ENCODE measurements at regions not wholly inside any gene's neighbourhood (a gene's known extent, or its start where the extent isn't known, plus 50 kb on each side); places are given as distances from the start of the nearest gene placed in this dataset.

GRCh38 chr9:32015795-32016194 lies 368.6 kb upstream of the ACO1 start:
- intact Hi-C loops (cut with DNase I): no loop called here
- TF ChIP-seq CTCF (IDR thresholded peaks at IDR 0.05): no peak
- DNase-seq (ENCODE audit: low spot score in 2 of 2): no peak
- no peaks in the 10 kb centered on the region for H3K9me3 ChIP-seq
- H3K4me3 ChIP-seq: no peak overlapping the region
- no peaks in the 10 kb centered on the region for H3K4me1 ChIP-seq
- no peaks in the 10 kb centered on the region for H3K27me3 ChIP-seq
- no peak overlapping the region for H3K27ac ChIP-seq
- no peaks in the 10 kb centered on the region for H3K36me3 ChIP-seq

- no peak overlapping the region for H3K27ac ChIP-seq
- no peak overlapping the region for H3K4me3 ChIP-seq
- no peaks in the 10 kb centered on the region for H3K36me3 ChIP-seq
- DNase-seq (ENCODE audit: low spot score in 2 of 2): no peak
- intact Hi-C loops (cut with DNase I): no loop called here
- no peak for TF ChIP-seq CTCF (IDR thresholded peaks at IDR 0.05)
- no peaks in the 10 kb centered on the region for H3K4me1 ChIP-seq
- H3K9me3 ChIP-seq: no peaks in the 10 kb centered on the region
- H3K27me3 ChIP-seq: no peaks in the 10 kb centered on the region
Observed at GRCh38 chr9:32045513-32045912, 338.9 kb upstream of the ACO1 start.

- no peak overlapping the region for H3K27ac ChIP-seq
- intact Hi-C loops (cut with DNase I): no loop called here
Observed at GRCh38 chr9:32067261-32067660, 317.2 kb upstream of the ACO1 start.

GRCh38 chr9:32069169-32069813 lies 315.2 kb upstream of the ACO1 start:
- no peak for DNase-seq (ENCODE audit: low spot score in 2 of 2)
- intact Hi-C loops (cut with DNase I): no loop called here
- Histone ChIP-seq H3K9me3 (no peaks in the 10 kb centered on the region), H3K4me3 (no peak overlapping the region), H3K27me3 (no peaks in the 10 kb centered on the region), H3K4me1 (no peaks in the 10 kb centered on the region), H3K27ac (no peak overlapping the region), H3K36me3 (no peaks in the 10 kb centered on the region)
- TF ChIP-seq CTCF (IDR thresholded peaks at IDR 0.05): no peak

More at GRCh38 chr9:32067261-32067660, 317.2 kb upstream of the ACO1 start:
- Histone ChIP-seq H3K9me3 (no peaks in the 10 kb centered on the region), H3K4me1 (no peaks in the 10 kb centered on the region), H3K4me3 (no peak overlapping the region), H3K36me3 (no peaks in the 10 kb centered on the region), H3K27me3 (no peaks in the 10 kb centered on the region)
- DNase-seq (ENCODE audit: low spot score in 2 of 2): no peak
- no peak for TF ChIP-seq CTCF (IDR thresholded peaks at IDR 0.05)

GRCh38 chr9:32069969-32070368 lies 314.5 kb upstream of the ACO1 start:
- DNase-seq (ENCODE audit: low spot score in 2 of 2): no peak
- intact Hi-C loops (cut with DNase I): no loop called here
- Histone ChIP-seq H3K4me1 (no peaks in the 10 kb centered on the region), H3K9me3 (no peaks in the 10 kb centered on the region), H3K4me3 (no peak overlapping the region), H3K27ac (no peak overlapping the region), H3K36me3 (no peaks in the 10 kb centered on the region), H3K27me3 (no peaks in the 10 kb centered on the region)
- TF ChIP-seq CTCF (IDR thresholded peaks at IDR 0.05): no peak

- Histone ChIP-seq H3K4me3 (no peak overlapping the region), H3K27ac (no peak overlapping the region), H3K4me1 (no peaks in the 10 kb centered on the region), H3K36me3 (no peaks in the 10 kb centered on the region), H3K27me3 (no peaks in the 10 kb centered on the region), H3K9me3 (no peaks in the 10 kb centered on the region)
- intact Hi-C loops (cut with DNase I): no loop called here
- no peak for DNase-seq (ENCODE audit: low spot score in 2 of 2)
- no peak for TF ChIP-seq CTCF (IDR thresholded peaks at IDR 0.05)
Observed at GRCh38 chr9:32072570-32072969, 311.9 kb upstream of the ACO1 start.

Data from ascending aorta (tissue), 2 donors.